ENCODE measurements at regions not wholly inside any gene's neighbourhood (a gene's known extent, or its start where the extent isn't known, plus 50 kb on each side); places are given as distances from the start of the nearest gene placed in this dataset.

DNA sequence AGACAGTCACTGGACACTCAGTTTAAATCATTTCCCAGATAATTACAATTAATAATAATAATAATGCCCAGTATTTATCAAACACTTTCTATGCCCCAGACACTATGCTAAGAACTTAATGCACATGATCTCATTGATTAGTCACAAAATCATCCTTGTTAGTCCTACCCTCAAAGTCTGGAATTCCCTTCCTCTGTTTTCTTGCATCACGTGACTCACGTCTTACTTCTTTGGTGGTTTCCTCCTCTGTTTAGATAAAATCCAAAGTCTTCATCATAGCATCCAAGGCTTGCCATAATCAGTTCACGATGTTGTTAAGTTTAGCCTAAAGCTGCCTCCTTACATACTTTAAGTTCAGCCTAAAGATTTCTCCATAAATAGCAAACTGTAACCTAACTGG lies 471.9 kb downstream of the PMP22 start:
- TF ChIP-seq, protein P1, sequence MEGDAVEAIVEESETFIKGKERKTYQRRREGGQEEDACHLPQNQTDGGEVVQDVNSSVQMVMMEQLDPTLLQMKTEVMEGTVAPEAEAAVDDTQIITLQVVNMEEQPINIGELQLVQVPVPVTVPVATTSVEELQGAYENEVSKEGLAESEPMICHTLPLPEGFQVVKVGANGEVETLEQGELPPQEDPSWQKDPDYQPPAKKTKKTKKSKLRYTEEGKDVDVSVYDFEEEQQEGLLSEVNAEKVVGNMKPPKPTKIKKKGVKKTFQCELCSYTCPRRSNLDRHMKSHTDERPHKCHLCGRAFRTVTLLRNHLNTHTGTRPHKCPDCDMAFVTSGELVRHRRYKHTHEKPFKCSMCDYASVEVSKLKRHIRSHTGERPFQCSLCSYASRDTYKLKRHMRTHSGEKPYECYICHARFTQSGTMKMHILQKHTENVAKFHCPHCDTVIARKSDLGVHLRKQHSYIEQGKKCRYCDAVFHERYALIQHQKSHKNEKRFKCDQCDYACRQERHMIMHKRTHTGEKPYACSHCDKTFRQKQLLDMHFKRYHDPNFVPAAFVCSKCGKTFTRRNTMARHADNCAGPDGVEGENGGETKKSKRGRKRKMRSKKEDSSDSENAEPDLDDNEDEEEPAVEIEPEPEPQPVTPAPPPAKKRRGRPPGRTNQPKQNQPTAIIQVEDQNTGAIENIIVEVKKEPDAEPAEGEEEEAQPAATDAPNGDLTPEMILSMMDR (IDR thresholded peaks at IDR 0.05), result no peak
- no peak for TF ChIP-seq EZH2 (IDR thresholded peaks at IDR 0.05)
